ENCODE measurements at regions not wholly inside any gene's neighbourhood (a gene's known extent, or its start where the extent isn't known, plus 50 kb on each side); places are given as distances from the start of the nearest gene placed in this dataset.

- TF ChIP-seq CTCF (conservative IDR thresholded peaks at IDR 0.05 in 1 of 2, IDR thresholded peaks at IDR 0.05 in 1 of 2; ENCODE audit: low read depth in 1 of 2, low read length in 2 of 2) (no peak), EZH2 (IDR thresholded peaks at IDR 0.05; ENCODE audit: low read length, missing control alignments) (no peak)
Measured at GRCh38 chr1:55517036-55517435, 301.9 kb upstream of the USP24 start.
